ENCODE measurements at regions not wholly inside any gene's neighbourhood (a gene's known extent, or its start where the extent isn't known, plus 50 kb on each side); places are given as distances from the start of the nearest gene placed in this dataset.

GRCh38 chr16:16910666-16911065, 531.7 kb downstream of the NPIPA7 start:
- H3K4me3 ChIP-seq (ENCODE audit: extremely low read depth in 1 of 4, insufficient read depth in 2 of 4, low read depth in 3 of 4, low read length in 4 of 4) = no peak overlapping the region
- H4K8ac ChIP-seq (ENCODE audit: extremely low read depth, insufficient read depth, low read length) = no peak overlapping the region
- no peak overlapping the region for H4K91ac ChIP-seq (replicated peaks; ENCODE audit: insufficient read length, low read length)
- ChIA-PET CTCF (ENCODE audit: partially characterized antibody) (no interaction called here), POLR2A (ENCODE audit: partially characterized antibody) (no interaction called here)
- H3K27me3 ChIP-seq (replicated peaks in 1 of 4; ENCODE audit: control insufficient read depth in 3 of 4, extremely low read depth in 1 of 4, insufficient read depth in 3 of 4, low read length in 3 of 4) = no peaks in the 10 kb centered on the region
- no peak overlapping the region for H3K4me2 ChIP-seq (ENCODE audit: insufficient read depth in 1 of 2, low read depth in 2 of 2, low read length in 2 of 2)
- no peak overlapping the region for H2BK15ac ChIP-seq (ENCODE audit: low read length)
- H2BK5ac ChIP-seq (ENCODE audit: low read depth, low read length) = no peak overlapping the region
- no peak overlapping the region for H4K5ac ChIP-seq (ENCODE audit: insufficient read length, low read depth, low read length)
- peaks cover 5% of the 10 kb centered on the region; the same call in 1 of the 2 replicates for H3K23me2 ChIP-seq (ENCODE audit: low read depth, low read length)
- H3K4ac ChIP-seq (replicated peaks; ENCODE audit: insufficient read length, low read depth, low read length) = no peak overlapping the region
- no peak overlapping the region for H2AFZ ChIP-seq (ENCODE audit: low read length)
- WGBS, 2 experiments (ENCODE audit: extremely low coverage in 1 of 2, insufficient coverage in 1 of 2, insufficient read length in 1 of 2, insufficient replicate concordance in 2 of 2, low coverage in 1 of 2, low lambda C conversion rate in 2 of 2, missing lambda C conversion rate in 1 of 2) = 96% methylated on average over 1 of the region's 1 CpG; no CpG with 5 or more reads in 1 of the 2 experiments
- no peak for FAIRE-seq
- DNase-seq (ENCODE audit: low read depth in 1 of 2, low spot score in 2 of 2) = no peak
- no peak overlapping the region for H3K23ac ChIP-seq (ENCODE audit: insufficient read length)
- H3K18ac ChIP-seq (ENCODE audit: extremely low read depth, low read length) = no peak overlapping the region
- H3K36me3 ChIP-seq (ENCODE audit: control insufficient read depth in 2 of 4, insufficient read depth in 4 of 4, low read length in 3 of 4) = no peaks in the 10 kb centered on the region
- no peak overlapping the region for H3K14ac ChIP-seq (ENCODE audit: insufficient read length)
- H3K79me1 ChIP-seq (ENCODE audit: low read depth, low read length) = no peaks in the 10 kb centered on the region
- H3K56ac ChIP-seq (replicated peaks; ENCODE audit: insufficient read length, low read depth, low read length) = no peak overlapping the region
- no peak overlapping the region for H2AK5ac ChIP-seq (ENCODE audit: low read depth, low read length)
- no peaks in the 10 kb centered on the region for H3K79me2 ChIP-seq (ENCODE audit: control insufficient read depth in 1 of 2, insufficient read depth in 2 of 2, low read length in 2 of 2)
- no peak overlapping the region for H2BK12ac ChIP-seq (ENCODE audit: low read depth, low read length)
- H3K27ac ChIP-seq (ENCODE audit: low read depth, low read length) = no peak overlapping the region
- H3K4me1 ChIP-seq (replicated peaks in 1 of 4; ENCODE audit: control insufficient read depth in 3 of 4, insufficient read depth in 4 of 4, low read length in 3 of 4) = peaks cover 0 to under 1% (median 0%) of the 10 kb centered on the region in 4 experiments; a peak in 1 of 7 replicates
- H2BK20ac ChIP-seq (ENCODE audit: low read length) = no peak overlapping the region
- no peak overlapping the region for H3K9ac ChIP-seq (replicated peaks in 1 of 4; ENCODE audit: extremely low read depth in 1 of 4, low read depth in 3 of 4, low read length in 3 of 4)
- peaks cover 2 to 3% of the 10 kb centered on the region in 2 experiments; a peak in 1 of 4 replicates for H3K9me3 ChIP-seq (ENCODE audit: insufficient read depth in 2 of 2, low read depth in 1 of 2, low read length in 1 of 2)
- H4K20me1 ChIP-seq (replicated peaks in 1 of 2; ENCODE audit: control insufficient read depth in 1 of 2, insufficient read depth in 2 of 2, low read length in 2 of 2) = no peaks in the 10 kb centered on the region
- H2BK120ac ChIP-seq (replicated peaks; ENCODE audit: low read depth, low read length) = no peak overlapping the region
- TF ChIP-seq TBP (IDR thresholded peaks at IDR 0.05; ENCODE audit: low read depth, low read length) (no peak), HDAC2 (IDR thresholded peaks at IDR 0.05; ENCODE audit: borderline replicate concordance in 1 of 2, low read depth in 2 of 2, low read length in 2 of 2) (no peak), CEBPB (IDR thresholded peaks at IDR 0.05; ENCODE audit: low read depth, low read length) (no peak), SUZ12 (IDR thresholded peaks at IDR 0.05; ENCODE audit: low read length) (no peak), SIN3A (conservative IDR thresholded peaks at IDR 0.05 in 1 of 2, IDR thresholded peaks at IDR 0.05 in 1 of 2; ENCODE audit: low read depth in 1 of 2, low read length in 2 of 2) (no peak), CTCF (IDR thresholded peaks at IDR 0.05; ENCODE audit: control extremely low read depth in 1 of 3, insufficient read depth in 1 of 3, low read depth in 1 of 3, low read length in 3 of 3) (no peak), SP4 (IDR thresholded peaks at IDR 0.05; ENCODE audit: low read length) (no peak), HDAC6 (IDR thresholded peaks at IDR 0.05; ENCODE audit: low read depth, low read length) (no peak), BACH1 (IDR thresholded peaks at IDR 0.05; ENCODE audit: low read length) (no peak), SP2 (IDR thresholded peaks at IDR 0.05; ENCODE audit: low read length) (no peak), TAF7 (optimal IDR thresholded peaks at IDR 0.05; ENCODE audit: borderline replicate concordance, low read depth, low read length) (no peak), RNF2 (IDR thresholded peaks at IDR 0.05; ENCODE audit: borderline replicate concordance, low read depth, low read length, missing control alignments, poor library complexity, severe bottlenecking) (no peak)

Measured in H1 (cell line).